ENCODE measurements at regions not wholly inside any gene's neighbourhood (a gene's known extent, or its start where the extent isn't known, plus 50 kb on each side); places are given as distances from the start of the nearest gene placed in this dataset.
"Not testable (repeated sequence)": the region's sequence is repeated elsewhere in the genome, so short reads cannot be mapped to it uniquely, and the experiment has no call there.

DNA sequence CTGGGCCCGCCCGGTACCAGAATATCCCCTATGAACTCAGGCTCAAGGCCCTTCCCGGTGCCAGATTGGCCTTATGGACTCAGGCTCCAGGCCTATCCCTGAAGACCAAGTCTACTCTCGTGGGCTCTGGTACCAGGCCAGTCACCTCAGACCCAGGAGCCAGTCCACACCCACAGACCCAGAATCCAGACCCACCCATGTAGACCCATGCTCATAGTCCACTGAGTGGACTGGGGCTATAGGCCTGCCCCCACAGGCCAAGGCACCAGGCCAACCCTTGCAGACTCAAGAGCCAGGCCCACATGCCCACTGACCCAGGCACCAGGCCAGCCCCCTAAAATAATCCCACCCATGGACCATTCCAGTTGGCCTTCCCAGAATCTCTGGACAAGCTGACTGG lies 296.1 kb downstream of the CNTNAP3B start:
- TF ChIP-seq, protein P1, sequence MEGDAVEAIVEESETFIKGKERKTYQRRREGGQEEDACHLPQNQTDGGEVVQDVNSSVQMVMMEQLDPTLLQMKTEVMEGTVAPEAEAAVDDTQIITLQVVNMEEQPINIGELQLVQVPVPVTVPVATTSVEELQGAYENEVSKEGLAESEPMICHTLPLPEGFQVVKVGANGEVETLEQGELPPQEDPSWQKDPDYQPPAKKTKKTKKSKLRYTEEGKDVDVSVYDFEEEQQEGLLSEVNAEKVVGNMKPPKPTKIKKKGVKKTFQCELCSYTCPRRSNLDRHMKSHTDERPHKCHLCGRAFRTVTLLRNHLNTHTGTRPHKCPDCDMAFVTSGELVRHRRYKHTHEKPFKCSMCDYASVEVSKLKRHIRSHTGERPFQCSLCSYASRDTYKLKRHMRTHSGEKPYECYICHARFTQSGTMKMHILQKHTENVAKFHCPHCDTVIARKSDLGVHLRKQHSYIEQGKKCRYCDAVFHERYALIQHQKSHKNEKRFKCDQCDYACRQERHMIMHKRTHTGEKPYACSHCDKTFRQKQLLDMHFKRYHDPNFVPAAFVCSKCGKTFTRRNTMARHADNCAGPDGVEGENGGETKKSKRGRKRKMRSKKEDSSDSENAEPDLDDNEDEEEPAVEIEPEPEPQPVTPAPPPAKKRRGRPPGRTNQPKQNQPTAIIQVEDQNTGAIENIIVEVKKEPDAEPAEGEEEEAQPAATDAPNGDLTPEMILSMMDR (IDR thresholded peaks at IDR 0.05) = not testable (repeated sequence)
- TF ChIP-seq POLR2A (IDR thresholded peaks at IDR 0.05) = not testable (repeated sequence)
